H1 (cell line): ENCODE measurements at regions not wholly inside any gene's neighbourhood (a gene's known extent, or its start where the extent isn't known, plus 50 kb on each side); places are given as distances from the start of the nearest gene placed in this dataset.

ENCODE experiments used
- CTCF ChIA-PET: fragments of 300-600 bp; sonication (Branson Sonifier 250); formaldehyde crosslinking; loops from one replicate; lab custom pipeline; 2021; ENCODE audit not compliant: partially characterized antibody; lab: Charles Lee
- POLR2A ChIA-PET: fragments of 300-600 bp; sonication (Branson Sonifier 250); formaldehyde crosslinking; loops from one replicate; lab custom pipeline; 2021; ENCODE audit warnings: inconsistent platforms; ENCODE audit not compliant: partially characterized antibody; lab: Charles Lee
- DNase-seq, 2 experiments: peaks; one replicate each; pipeline versions ENCODE4 v3.0.0 to v3.0.0-alpha.2; 2010 to 2022; ENCODE audit warnings: low spot score in 2 of 2, low read depth in 1 of 2, mixed read lengths in 1 of 2
- FAIRE-seq: peaks from 2 replicates; lab custom pipeline; 2011; peaks lifted over from hg19 to GRCh38; lab: Jason Lieb, UNC
- H2AFZ ChIP-seq: 2 replicates; pipeline ENCODE4 v1.8.1; 2012; ENCODE audit warnings: low read length, inconsistent platforms
- H2AK5ac ChIP-seq: 2 replicates; pipeline ENCODE4 v1.6.1; 2013; ENCODE audit warnings: low read depth, low read length
- H2BK120ac ChIP-seq: replicated peaks from 2 replicates; pipeline ENCODE3; 2013; ENCODE audit warnings: low read depth, low read length, inconsistent platforms
- H2BK12ac ChIP-seq: 2 replicates; pipeline ENCODE4 v1.6.1; 2013; ENCODE audit warnings: low read depth, low read length
- H2BK15ac ChIP-seq: 2 replicates; pipeline ENCODE4 v1.6.1; 2013; ENCODE audit warnings: low read length
- H2BK20ac ChIP-seq: 2 replicates; pipeline ENCODE4 v1.6.1; 2013; ENCODE audit warnings: low read length
- H2BK5ac ChIP-seq: 2 replicates; pipeline ENCODE4 v1.6.1; 2013; ENCODE audit warnings: low read depth, low read length
- H3K14ac ChIP-seq: 2 replicates; pipeline ENCODE4 v1.6.1; 2013; ENCODE audit warnings: inconsistent platforms; ENCODE audit not compliant: insufficient read length
- H3K18ac ChIP-seq: 2 replicates; pipeline ENCODE4 v1.6.1; 2013; ENCODE audit warnings: low read length; ENCODE audit errors: extremely low read depth
- H3K23ac ChIP-seq: 2 replicates; pipeline ENCODE4 v1.6.1; 2013; ENCODE audit warnings: inconsistent platforms; ENCODE audit not compliant: insufficient read length
- H3K23me2 ChIP-seq: 2 replicates; pipeline ENCODE4 v1.6.1; 2013; ENCODE audit warnings: low read depth, low read length
- H3K27ac ChIP-seq: 2 replicates; pipeline ENCODE4 v1.6.1; 2011; ENCODE audit warnings: low read depth, low read length, inconsistent platforms
- H3K27me3 ChIP-seq, 4 experiments: replicated peaks in 1 of 4; 1 replicate in 1 of 4; 2 replicates in 3 of 4; pipeline versions ENCODE4 v1.6.1 to v1.8.1; 2011 to 2013; ENCODE audit warnings: low read length in 3 of 4, mild to moderate bottlenecking in 3 of 4, inconsistent platforms in 2 of 4, mixed read lengths in 2 of 4, moderate library complexity in 1 of 4; ENCODE audit not compliant: control insufficient read depth in 3 of 4, insufficient read depth in 3 of 4; ENCODE audit errors: extremely low read depth in 1 of 4
- H3K36me3 ChIP-seq, 4 experiments: 2 replicates each; pipeline versions ENCODE4 v1.6.1 to v1.8.1; 2011 to 2013; ENCODE audit warnings: mild to moderate bottlenecking in 4 of 4, low read length in 3 of 4, moderate library complexity in 2 of 4, control low read depth in 1 of 4, inconsistent platforms in 1 of 4; ENCODE audit not compliant: insufficient read depth in 4 of 4, control insufficient read depth in 2 of 4
- H3K4ac ChIP-seq: replicated peaks from 2 replicates; pipeline ENCODE3; 2013; ENCODE audit warnings: low read length, low read depth, mixed read lengths, inconsistent platforms; ENCODE audit not compliant: insufficient read length
- H3K4me1 ChIP-seq, 4 experiments: replicated peaks in 1 of 4; 1 replicate in 1 of 4; 2 replicates in 3 of 4; pipeline versions ENCODE4 v1.6.1 to v1.8.1; 2011 to 2013; ENCODE audit warnings: low read length in 3 of 4, inconsistent platforms in 2 of 4, mixed read lengths in 1 of 4; ENCODE audit not compliant: insufficient read depth in 4 of 4, control insufficient read depth in 3 of 4
- H3K4me2 ChIP-seq, 2 experiments: 2 replicates each; pipeline versions ENCODE4 v1.6.1 to v1.8.1; 2011 to 2013; ENCODE audit warnings: low read depth in 2 of 2, low read length in 2 of 2, control low read depth in 1 of 2, inconsistent platforms in 1 of 2, mild to moderate bottlenecking in 1 of 2; ENCODE audit not compliant: insufficient read depth in 1 of 2
- H3K4me3 ChIP-seq, 4 experiments: fragments of 200-600, 300-600 bp in 1 of 4; sonication (generic), shearing (Covaris generic), sonication (Bioruptor Twin) in 1 of 4; 2 replicates each; pipeline versions ENCODE4 v1.5.1 to v1.8.1; 2011 to 2016; ENCODE audit warnings: low read length in 4 of 4, low read depth in 3 of 4, control low read depth in 2 of 4, inconsistent platforms in 2 of 4, mild to moderate bottlenecking in 2 of 4, mixed read lengths in 1 of 4, moderate library complexity in 1 of 4; ENCODE audit not compliant: insufficient read depth in 2 of 4; ENCODE audit errors: extremely low read depth in 1 of 4
- H3K56ac ChIP-seq: replicated peaks from 2 replicates; pipeline ENCODE3; 2013; ENCODE audit warnings: low read depth, mild to moderate bottlenecking, mixed read lengths, low read length, inconsistent platforms; ENCODE audit not compliant: insufficient read length
- H3K79me1 ChIP-seq: 2 replicates; pipeline ENCODE4 v1.6.1; 2013; ENCODE audit warnings: low read depth, low read length, control low read depth
- H3K79me2 ChIP-seq, 2 experiments: 2 replicates each; pipeline versions ENCODE4 v1.6.1 to v1.8.1; 2012 to 2013; ENCODE audit warnings: low read length in 2 of 2, mild to moderate bottlenecking in 2 of 2, inconsistent platforms in 1 of 2; ENCODE audit not compliant: insufficient read depth in 2 of 2, control insufficient read depth in 1 of 2
- H3K9ac ChIP-seq, 4 experiments: replicated peaks in 1 of 4; 1 replicate in 1 of 4; 2 replicates in 3 of 4; pipeline versions ENCODE4 v1.6.1 to v1.8.1; 2011 to 2013; ENCODE audit warnings: low read depth in 3 of 4, low read length in 3 of 4, control low read depth in 2 of 4, mild to moderate bottlenecking in 2 of 4, moderate library complexity in 2 of 4, inconsistent platforms in 1 of 4; ENCODE audit errors: extremely low read depth in 1 of 4
- H3K9me3 ChIP-seq, 2 experiments: 2 replicates each; pipeline versions ENCODE4 v1.6.1 to v1.8.1; 2012 to 2013; ENCODE audit warnings: mild to moderate bottlenecking in 2 of 2, moderate library complexity in 2 of 2, control low read depth in 1 of 2, inconsistent platforms in 1 of 2, low read depth in 1 of 2, low read length in 1 of 2, mixed read lengths in 1 of 2; ENCODE audit not compliant: insufficient read depth in 2 of 2
- H4K20me1 ChIP-seq, 2 experiments: replicated peaks in 1 of 2; 2 replicates each; pipeline versions ENCODE3 to v1.8.1; 2011 to 2013; ENCODE audit warnings: inconsistent platforms in 2 of 2, low read length in 2 of 2, mild to moderate bottlenecking in 1 of 2; ENCODE audit not compliant: insufficient read depth in 2 of 2, control insufficient read depth in 1 of 2
- H4K5ac ChIP-seq: 2 replicates; pipeline ENCODE4 v1.6.1; 2013; ENCODE audit warnings: low read length, low read depth, mixed read lengths, inconsistent platforms; ENCODE audit not compliant: insufficient read length
- H4K8ac ChIP-seq: 2 replicates; pipeline ENCODE4 v1.8.0; 2013; ENCODE audit warnings: mild to moderate bottlenecking, moderate library complexity, low read length, inconsistent platforms; ENCODE audit not compliant: insufficient read depth; ENCODE audit errors: extremely low read depth
- H4K91ac ChIP-seq: replicated peaks from 2 replicates; pipeline ENCODE3; 2013; ENCODE audit warnings: low read length, mixed read lengths, inconsistent platforms; ENCODE audit not compliant: insufficient read length
- ASH2L ChIP-seq: fragments of 200-600, 300-600 bp; sonication (generic); IDR thresholded peaks from one replicate; pipeline ENCODE4 v1.7.1; 2017; ENCODE audit warnings: low read length
- SP4 ChIP-seq: IDR thresholded peaks from 2 replicates; pipeline ENCODE4 v1.6.1; 2012; ENCODE audit warnings: low read length, inconsistent platforms
- WGBS, 2 experiments: shearing (Covaris generic) in 1 of 2; methylation state at CpG; one replicate each; pipeline versions ENCODE4 v1.1.6 to v1.1.7; 2013 to 2015; ENCODE audit warnings: low lambda C conversion rate in 2 of 2, mixed read lengths in 2 of 2, inconsistent platforms in 1 of 2, low coverage in 1 of 2, missing lambda C conversion rate in 1 of 2; ENCODE audit not compliant: insufficient replicate concordance in 2 of 2, insufficient coverage in 1 of 2, insufficient read length in 1 of 2; ENCODE audit errors: extremely low coverage in 1 of 2, missing lambda C conversion rate in 1 of 2; 5-methylcytosine and 5-hydroxymethylcytosine counted together

DNA sequence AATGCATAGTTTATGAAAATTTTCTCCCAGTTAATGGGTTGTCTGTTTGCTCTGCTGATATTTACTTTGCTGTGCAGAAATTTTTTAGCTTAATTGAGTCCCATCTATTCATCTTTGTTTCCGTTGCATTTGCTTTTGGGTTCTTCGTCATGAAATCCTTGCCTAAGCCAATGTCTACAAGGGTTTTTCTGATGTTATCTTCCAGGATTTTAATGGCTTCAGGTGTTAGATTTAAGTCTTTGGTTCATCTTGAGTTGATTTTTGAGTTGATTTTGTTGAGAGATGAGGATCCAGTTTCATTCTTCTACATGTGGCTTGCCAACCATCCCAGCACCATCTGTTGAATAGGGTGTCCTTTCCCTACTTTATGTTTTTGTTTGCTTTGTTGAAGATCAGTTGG lies 85.2 kb downstream of the DRAM2 start:
- no peak overlapping the region for H3K4me2 ChIP-seq
- H2AFZ ChIP-seq, result no peak overlapping the region
- H3K23ac ChIP-seq, result no peak overlapping the region
- H3K4ac ChIP-seq, result no peak overlapping the region
- no peaks in the 10 kb centered on the region for H3K23me2 ChIP-seq
- 89% methylated on average over 2 of the region's 2 CpGs; no CpG with 5 or more reads in 1 of the 2 experiments for WGBS, 2 experiments
- H4K5ac ChIP-seq, result no peak overlapping the region
- no peak overlapping the region for H2BK12ac ChIP-seq
- H2BK120ac ChIP-seq, result no peak overlapping the region
- no peak overlapping the region for H3K27ac ChIP-seq
- H4K20me1 ChIP-seq, result no peaks in the 10 kb centered on the region
- no peak overlapping the region for H3K56ac ChIP-seq
- H3K4me1 ChIP-seq, result no peaks in the 10 kb centered on the region
- no peak overlapping the region for H2BK5ac ChIP-seq
- H3K9me3 ChIP-seq, result peaks cover 0 to 2% of the 10 kb centered on the region in 2 experiments; a peak in 1 of 4 replicates
- H3K9ac ChIP-seq, result no peak overlapping the region
- no peaks in the 10 kb centered on the region for H3K79me1 ChIP-seq
- H4K91ac ChIP-seq, result no peak overlapping the region
- no peaks in the 10 kb centered on the region for H3K79me2 ChIP-seq
- H3K4me3 ChIP-seq, result no peak overlapping the region
- FAIRE-seq (no peak), DNase-seq (no peak)
- H4K8ac ChIP-seq, result no peak overlapping the region
- ChIA-PET CTCF (no interaction called here), POLR2A (no interaction called here)
- no peak overlapping the region for H3K14ac ChIP-seq
- H2AK5ac ChIP-seq, result no peak overlapping the region
- H3K18ac ChIP-seq, result no peak overlapping the region
- H2BK15ac ChIP-seq, result no peak overlapping the region
- no peaks in the 10 kb centered on the region for H3K27me3 ChIP-seq
- no peaks in the 10 kb centered on the region for H3K36me3 ChIP-seq
- no peak overlapping the region for H2BK20ac ChIP-seq
- no peak for TF ChIP-seq SP4
- no peak for TF ChIP-seq ASH2L
